ENCODE measurements at regions not wholly inside any gene's neighbourhood (a gene's known extent, or its start where the extent isn't known, plus 50 kb on each side); places are given as distances from the start of the nearest gene placed in this dataset.

- no peak for DNase-seq (ENCODE audit: low read depth)
- H3K4me3 ChIP-seq (ENCODE audit: control insufficient read depth, low read depth, low read length): no peak overlapping the region
- TF ChIP-seq, protein P1, sequence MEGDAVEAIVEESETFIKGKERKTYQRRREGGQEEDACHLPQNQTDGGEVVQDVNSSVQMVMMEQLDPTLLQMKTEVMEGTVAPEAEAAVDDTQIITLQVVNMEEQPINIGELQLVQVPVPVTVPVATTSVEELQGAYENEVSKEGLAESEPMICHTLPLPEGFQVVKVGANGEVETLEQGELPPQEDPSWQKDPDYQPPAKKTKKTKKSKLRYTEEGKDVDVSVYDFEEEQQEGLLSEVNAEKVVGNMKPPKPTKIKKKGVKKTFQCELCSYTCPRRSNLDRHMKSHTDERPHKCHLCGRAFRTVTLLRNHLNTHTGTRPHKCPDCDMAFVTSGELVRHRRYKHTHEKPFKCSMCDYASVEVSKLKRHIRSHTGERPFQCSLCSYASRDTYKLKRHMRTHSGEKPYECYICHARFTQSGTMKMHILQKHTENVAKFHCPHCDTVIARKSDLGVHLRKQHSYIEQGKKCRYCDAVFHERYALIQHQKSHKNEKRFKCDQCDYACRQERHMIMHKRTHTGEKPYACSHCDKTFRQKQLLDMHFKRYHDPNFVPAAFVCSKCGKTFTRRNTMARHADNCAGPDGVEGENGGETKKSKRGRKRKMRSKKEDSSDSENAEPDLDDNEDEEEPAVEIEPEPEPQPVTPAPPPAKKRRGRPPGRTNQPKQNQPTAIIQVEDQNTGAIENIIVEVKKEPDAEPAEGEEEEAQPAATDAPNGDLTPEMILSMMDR (conservative IDR thresholded peaks at IDR 0.05; ENCODE audit: control insufficient read depth, insufficient read depth, low read depth, low read length): no peak
Observed at GRCh38 chr2:42864222-42864621, 71.8 kb upstream of the HAAO start.

DNA sequence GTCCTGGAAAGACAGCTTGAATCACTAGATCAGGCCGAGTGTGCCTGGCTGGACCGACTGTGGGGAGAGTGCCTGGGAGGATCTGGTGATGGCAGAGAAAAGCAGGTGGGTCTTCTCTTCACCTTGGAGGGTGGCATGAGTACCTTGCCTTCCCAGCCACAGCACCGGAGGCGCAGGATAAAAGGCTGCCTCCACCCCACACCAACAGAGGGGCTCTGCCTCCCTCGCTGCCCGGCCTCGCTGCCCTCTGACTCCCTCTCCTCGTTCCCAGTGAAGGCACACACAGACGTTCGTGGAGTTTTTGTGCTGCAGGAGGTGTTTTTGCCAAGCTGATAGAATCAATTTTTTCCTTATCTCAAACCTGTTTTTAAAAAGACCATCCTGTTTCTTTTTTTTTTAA lies 71.4 kb upstream of the HAAO start:
- H3K4me3 ChIP-seq (ENCODE audit: control insufficient read depth, low read depth, low read length): no peak overlapping the region
- TF ChIP-seq, protein P1 (conservative IDR thresholded peaks at IDR 0.05; ENCODE audit: control insufficient read depth, insufficient read depth, low read depth, low read length): no peak
- DNase-seq (ENCODE audit: low read depth): no peak

- TF ChIP-seq, protein P1 (conservative IDR thresholded peaks at IDR 0.05; ENCODE audit: control insufficient read depth, insufficient read depth, low read depth, low read length): no peak
- H3K4me3 ChIP-seq (ENCODE audit: control insufficient read depth, low read depth, low read length): no peak overlapping the region
- no peak for DNase-seq (ENCODE audit: low read depth)
Observed at GRCh38 chr2:42863320-42863719, 70.9 kb upstream of the HAAO start.

DNA sequence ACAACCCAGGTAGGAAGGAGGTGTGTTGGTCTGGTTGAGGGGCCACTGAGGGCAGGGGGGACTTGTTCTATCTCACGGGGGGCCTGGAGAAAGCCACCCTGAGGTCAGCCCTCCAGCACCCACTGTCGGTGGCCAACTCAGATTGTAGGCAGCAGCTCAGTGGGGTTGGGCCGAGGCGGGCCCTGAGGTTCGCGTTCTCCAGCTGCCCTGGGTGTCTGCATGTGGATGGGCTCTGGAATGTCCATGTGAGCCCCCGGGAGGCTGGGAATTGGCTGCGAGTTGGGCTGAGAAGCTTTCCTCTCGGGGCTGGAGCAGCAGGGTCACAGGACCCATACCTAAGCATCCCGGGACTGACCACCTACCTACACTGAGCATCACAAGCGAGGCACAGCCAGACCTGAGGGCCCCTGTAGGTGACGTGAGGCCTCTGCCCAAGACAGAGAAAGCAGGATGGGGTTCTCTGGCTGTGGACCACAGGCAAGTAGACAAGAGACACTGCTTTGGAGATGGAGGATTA lies 70.3 kb upstream of the HAAO start:
- no peak overlapping the region for H3K4me3 ChIP-seq (ENCODE audit: control insufficient read depth, low read depth, low read length)
- TF ChIP-seq, protein P1 (conservative IDR thresholded peaks at IDR 0.05; ENCODE audit: control insufficient read depth, insufficient read depth, low read depth, low read length): no peak
- no peak for DNase-seq (ENCODE audit: low read depth)

- no peak for DNase-seq (ENCODE audit: low read depth)
- TF ChIP-seq, protein P1 (conservative IDR thresholded peaks at IDR 0.05; ENCODE audit: control insufficient read depth, insufficient read depth, low read depth, low read length): no peak
- no peak overlapping the region for H3K4me3 ChIP-seq (ENCODE audit: control insufficient read depth, low read depth, low read length)
Observed at GRCh38 chr2:42861321-42861720, 68.9 kb upstream of the HAAO start.

DNA sequence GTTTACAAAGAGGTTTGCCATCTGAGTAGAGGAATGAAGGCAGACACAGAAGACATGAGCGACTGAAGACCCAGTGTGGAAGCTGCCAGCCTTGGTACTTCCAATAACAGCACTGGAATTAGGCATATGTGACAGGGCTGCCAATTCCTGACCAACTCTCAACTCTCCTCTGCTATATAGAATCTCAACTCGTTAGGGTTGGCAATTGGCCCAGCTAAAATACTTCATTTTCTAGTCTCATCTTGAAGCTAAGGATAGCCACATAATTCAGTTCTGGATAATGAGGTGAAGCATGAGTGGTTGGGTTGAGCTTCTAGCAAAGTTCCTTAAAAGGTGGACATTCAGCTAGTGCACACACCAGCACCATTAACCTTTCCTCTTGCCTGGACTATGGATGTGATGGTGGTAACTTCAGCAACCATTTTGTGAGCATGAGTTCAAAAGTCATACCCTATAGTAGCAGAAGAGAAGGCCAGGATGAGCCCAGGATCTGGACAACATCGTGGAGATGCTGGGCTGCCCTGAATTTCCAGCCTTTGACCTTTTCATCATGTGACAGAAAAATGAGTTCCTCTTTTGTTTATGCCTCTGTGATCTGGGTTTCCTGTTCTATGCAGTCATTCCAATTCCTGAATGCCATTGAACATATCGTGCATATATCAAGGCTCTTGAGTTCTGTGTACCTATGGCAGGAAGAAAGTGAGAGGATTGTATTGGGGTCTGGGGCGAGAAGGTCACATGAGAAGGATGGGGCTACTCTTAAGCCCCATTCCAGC lies 68.1 kb upstream of the HAAO start:
- no peak overlapping the region for H3K4me3 ChIP-seq (ENCODE audit: control insufficient read depth, low read depth, low read length)
- TF ChIP-seq, protein P1 (conservative IDR thresholded peaks at IDR 0.05; ENCODE audit: control insufficient read depth, insufficient read depth, low read depth, low read length): no peak
- no peak for DNase-seq (ENCODE audit: low read depth)

Measured in fibroblast of mammary gland (primary cell).